B cell (primary cell): ENCODE measurements at regions not wholly inside any gene's neighbourhood (a gene's known extent, or its start where the extent isn't known, plus 50 kb on each side); places are given as distances from the start of the nearest gene placed in this dataset.

Source experiments
- ATAC-seq: fragments of 200-7000 bp; cut with Tn5 transposase; one replicate; pipeline ENCODE4 v1.10.0; 2021; ENCODE audit warnings: low read depth, mild to moderate bottlenecking, moderate number of reproducible peaks, moderate library complexity
- CTCF ChIA-PET: fragments of 350-600 bp; sonication (Branson Sonifier 250); formaldehyde crosslinking; loops from one replicate; lab custom pipeline; 2021; ENCODE audit warnings: antibody characterized with exemption, inconsistent platforms; lab: Charles Lee
- POLR2A ChIA-PET: fragments of 350-600 bp; sonication (Branson Sonifier 250); formaldehyde crosslinking; loops from one replicate; lab custom pipeline; 2021; ENCODE audit warnings: antibody characterized with exemption; lab: Charles Lee
- DNase-seq: peaks from one replicate; pipeline ENCODE4 v3.0.0; 2013
- H2AFZ ChIP-seq: 2 replicates; pipeline ENCODE4 v1.6.1; 2012; ENCODE audit warnings: mild to moderate bottlenecking, low read depth, low read length; ENCODE audit not compliant: insufficient read depth, poor library complexity, severe bottlenecking
- H3K27ac ChIP-seq, 2 donors: 1 replicate in 1 of 2; 2 replicates in 1 of 2; pipeline ENCODE4 v1.5.1; 2012 to 2013; ENCODE audit warnings: low read length in 2 of 2, mild to moderate bottlenecking in 2 of 2, moderate library complexity in 1 of 2
- H3K27me3 ChIP-seq, 4 experiments: fragments of 200-600 bp in 1 of 4; sonication (generic) in 1 of 4; replicated peaks in 1 of 4; 1 replicate in 2 of 4; 2 replicates in 2 of 4; pipeline versions ENCODE4 v1.6.1 to v1.7.0; 2013 to 2016; ENCODE audit warnings: low read length in 3 of 4, mild to moderate bottlenecking in 2 of 4, mixed read lengths in 1 of 4, moderate library complexity in 1 of 4; ENCODE audit not compliant: insufficient read depth in 4 of 4, control insufficient read depth in 3 of 4; ENCODE audit errors: control extremely low read depth in 1 of 4
- H3K36me3 ChIP-seq, 2 experiments: replicated peaks in 1 of 2; 1 replicate in 1 of 2; 2 replicates in 1 of 2; pipeline versions ENCODE4 v1.6.1 to v1.7.1; 2013; ENCODE audit warnings: low read length in 1 of 2; ENCODE audit not compliant: insufficient read depth in 2 of 2, control insufficient read depth in 1 of 2; ENCODE audit errors: control extremely low read depth in 1 of 2, extremely low read depth in 1 of 2
- H3K4me1 ChIP-seq, 2 donors: fragments of 200-600 bp in 1 of 2; sonication (generic) in 1 of 2; 1 replicate in 1 of 2; 2 replicates in 1 of 2; pipeline versions ENCODE4 v1.5.1 to v1.6.1; 2013 to 2017; ENCODE audit warnings: low read length in 2 of 2; ENCODE audit not compliant: control insufficient read depth in 2 of 2, insufficient read depth in 2 of 2
- H3K4me2 ChIP-seq: replicated peaks from 2 replicates; pipeline ENCODE3; 2012; ENCODE audit warnings: mild to moderate bottlenecking, low read depth, low read length; ENCODE audit not compliant: poor library complexity, severe bottlenecking
- H3K4me3 ChIP-seq, 5 experiments: fragments of 200-600 bp in 1 of 5; sonication (generic) in 1 of 5; 1 replicate in 3 of 5; 2 replicates in 2 of 5; pipeline versions ENCODE4 v1.5.1 to v1.7.0; 2011 to 2016; ENCODE audit warnings: low read length in 4 of 5, mild to moderate bottlenecking in 4 of 5, low read depth in 2 of 5, control low read depth in 1 of 5, moderate library complexity in 1 of 5; ENCODE audit not compliant: insufficient read depth in 1 of 5; ENCODE audit errors: control extremely low read depth in 1 of 5, extremely low read depth in 1 of 5
- H3K79me2 ChIP-seq: fragments of 200-600 bp; sonication (generic); one replicate; pipeline ENCODE4 v1.6.0; 2016; ENCODE audit warnings: low read length; ENCODE audit not compliant: control insufficient read depth, insufficient read depth
- H3K9ac ChIP-seq: fragments of 200-600 bp; sonication (generic); 2 replicates; pipeline ENCODE4 v1.6.1; 2017; ENCODE audit warnings: mild to moderate bottlenecking, low read length, moderate library complexity
- H3K9me3 ChIP-seq, 3 donors: one replicate each; pipeline versions ENCODE4 v1.6.1 to v1.7.1; 2013; ENCODE audit warnings: low read length in 2 of 3; ENCODE audit not compliant: control insufficient read depth in 2 of 3, insufficient read depth in 1 of 3; ENCODE audit errors: control extremely low read depth in 1 of 3
- H4K20me1 ChIP-seq: 2 replicates; pipeline ENCODE4 v1.6.0; 2012; ENCODE audit warnings: mild to moderate bottlenecking, low read length; ENCODE audit not compliant: insufficient read depth, control insufficient read depth, poor library complexity, severe bottlenecking
- H3K27ac Mint-ChIP-seq: one replicate; pipeline ENCODE4 v1.8.0; 2021; ENCODE audit warnings: mixed read lengths
- H3K27me3 Mint-ChIP-seq: one replicate; pipeline ENCODE4 v1.8.0; 2021; ENCODE audit warnings: mixed read lengths
- H3K4me1 Mint-ChIP-seq: one replicate; pipeline ENCODE4 v1.8.0; 2021; ENCODE audit warnings: mixed read lengths
- H3K4me3 Mint-ChIP-seq: one replicate; pipeline ENCODE4 v1.8.0; 2021; ENCODE audit warnings: mixed read lengths
- H3K9me3 Mint-ChIP-seq: one replicate; pipeline ENCODE4 v1.8.0; 2022; ENCODE audit warnings: mixed read lengths; ENCODE audit not compliant: insufficient read depth
- CTCF ChIP-seq: fragments of 200-600 bp; IDR thresholded peaks from one replicate; pipeline ENCODE4 v1.8.0; 2022; ENCODE audit warnings: antibody characterized with exemption, mild to moderate bottlenecking
- EZH2 ChIP-seq: IDR thresholded peaks from 2 replicates; pipeline ENCODE4 v1.6.1; 2012; ENCODE audit warnings: borderline replicate concordance, low read depth, mild to moderate bottlenecking, moderate library complexity, low read length; ENCODE audit not compliant: insufficient read depth, poor library complexity, severe bottlenecking
- WGBS: methylation state at CpG from one replicate; pipeline ENCODE4 v1.1.5; 2013; ENCODE audit warnings: missing lambda C conversion rate; ENCODE audit not compliant: insufficient coverage; 5-methylcytosine and 5-hydroxymethylcytosine counted together
- intact Hi-C: fragments of 100-400 bp; cut with micrococcal nuclease; formaldehyde crosslinking; loops from one replicate; pipeline ENCODE4 v1.10.0; 2022

- H3K4me3 ChIP-seq = no peak overlapping the region
- H3K9ac ChIP-seq = no peak overlapping the region
- H2AFZ ChIP-seq = no peak overlapping the region
- Mint-ChIP-seq H3K4me1 (no peaks in the 10 kb centered on the region), H3K9me3 (peaks cover 4% of the 10 kb centered on the region), H3K4me3 (no peak overlapping the region), H3K27ac (no peak overlapping the region), H3K27me3 (no peaks in the 10 kb centered on the region)
- ChIA-PET POLR2A (no interaction called here), CTCF (no interaction called here)
- no peaks in the 10 kb centered on the region for H3K36me3 ChIP-seq
- no peak overlapping the region for H3K4me2 ChIP-seq
- TF ChIP-seq EZH2 = no peak
- no peak for TF ChIP-seq CTCF
- H3K4me1 ChIP-seq = no peaks in the 10 kb centered on the region
- intact Hi-C loops = no loop called here
- H3K27me3 ChIP-seq = no peaks in the 10 kb centered on the region
- H3K79me2 ChIP-seq = no peaks in the 10 kb centered on the region
- ATAC-seq (no peak), DNase-seq (no peak)
- no peak overlapping the region for H3K27ac ChIP-seq
- H3K9me3 ChIP-seq = no peaks in the 10 kb centered on the region
- WGBS = no CpG with 5 or more reads among the region's 1 CpG
- H4K20me1 ChIP-seq = no peaks in the 10 kb centered on the region
Observed at GRCh38 chrX:63439580-63439979, 88.4 kb upstream of the SPIN4 start.

DNA sequence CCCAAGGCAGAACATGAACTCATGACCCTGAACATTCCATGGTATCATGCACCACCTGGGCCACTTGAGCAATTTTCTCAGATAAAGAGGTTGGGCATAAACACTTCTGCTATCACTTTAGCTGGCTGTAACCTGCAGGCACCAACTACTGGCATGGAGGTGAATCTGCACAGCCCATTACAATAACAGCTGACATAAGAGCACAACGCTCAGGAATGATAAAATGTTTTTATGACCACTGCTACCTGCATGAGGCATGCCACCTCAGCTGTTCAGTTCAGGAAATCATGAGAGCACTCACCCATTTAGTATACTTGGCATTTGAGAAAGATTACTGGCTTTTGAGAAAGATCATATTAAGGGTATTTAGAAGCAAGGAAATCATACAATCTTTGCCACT lies 85.7 kb upstream of the SPIN4 start:
- Mint-ChIP-seq H3K27ac (no peak overlapping the region), H3K4me1 (no peaks in the 10 kb centered on the region), H3K27me3 (no peaks in the 10 kb centered on the region), H3K9me3 (peaks cover 2% of the 10 kb centered on the region), H3K4me3 (no peak overlapping the region)
- Histone ChIP-seq H3K27me3 (no peaks in the 10 kb centered on the region), H3K4me2 (no peak overlapping the region), H3K9ac (no peak overlapping the region), H3K4me3 (no peak overlapping the region), H2AFZ (no peak overlapping the region), H3K9me3 (peaks cover 0 to 3% (median 0%) of the 10 kb centered on the region in 3 donors), H3K27ac (no peak overlapping the region), H3K4me1 (no peaks in the 10 kb centered on the region), H4K20me1 (no peaks in the 10 kb centered on the region), H3K79me2 (no peaks in the 10 kb centered on the region), H3K36me3 (no peaks in the 10 kb centered on the region)
- intact Hi-C loops = no loop called here
- WGBS = 100% methylated on average over 1 of the region's 1 CpG
- CTCF ChIA-PET = no interaction called here
- DNase-seq = no peak
- POLR2A ChIA-PET = no interaction called here
- TF ChIP-seq EZH2 = no peak
- TF ChIP-seq CTCF = no peak
- ATAC-seq = no peak
